ENCODE measurements at regions not wholly inside any gene's neighbourhood (a gene's known extent, or its start where the extent isn't known, plus 50 kb on each side); places are given as distances from the start of the nearest gene placed in this dataset.

DNA sequence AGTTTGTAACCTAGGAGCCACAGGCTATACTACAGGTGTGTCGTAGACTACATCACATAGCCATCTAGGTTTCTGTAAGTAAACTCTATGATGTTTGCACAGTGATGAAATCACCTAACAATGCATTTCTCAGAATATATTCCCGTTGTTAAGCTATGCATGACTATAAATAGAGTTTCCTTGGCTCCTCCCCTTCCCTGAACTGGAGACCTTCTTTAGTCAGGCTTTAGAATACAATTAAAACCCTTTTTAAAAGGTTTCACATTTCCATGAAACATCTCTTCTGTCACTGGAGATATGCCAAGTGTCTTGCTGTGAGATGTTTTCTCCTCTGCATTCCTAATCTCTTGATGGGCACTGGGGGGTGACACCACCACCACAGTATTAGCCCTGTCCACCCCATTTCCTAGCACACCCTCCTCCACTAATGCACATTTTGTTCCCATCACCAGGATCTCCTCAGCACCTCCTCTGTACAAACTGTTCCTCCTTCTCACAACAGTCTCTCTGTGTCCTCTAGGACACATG is 334.6 kb upstream of the CPEB2 start:
- no peak overlapping the region for H3K4me3 ChIP-seq (ENCODE audit: low read depth, low read length)
- TF ChIP-seq CTCF (IDR thresholded peaks at IDR 0.05; ENCODE audit: borderline replicate concordance, insufficient read depth, low read depth, low read length): no peak

GRCh38 chr4:14668296-14668695 is 334.0 kb upstream of the CPEB2 start:
- TF ChIP-seq CTCF (IDR thresholded peaks at IDR 0.05; ENCODE audit: borderline replicate concordance, insufficient read depth, low read depth, low read length): no peak
- no peak overlapping the region for H3K4me3 ChIP-seq (ENCODE audit: low read depth, low read length)

DNA sequence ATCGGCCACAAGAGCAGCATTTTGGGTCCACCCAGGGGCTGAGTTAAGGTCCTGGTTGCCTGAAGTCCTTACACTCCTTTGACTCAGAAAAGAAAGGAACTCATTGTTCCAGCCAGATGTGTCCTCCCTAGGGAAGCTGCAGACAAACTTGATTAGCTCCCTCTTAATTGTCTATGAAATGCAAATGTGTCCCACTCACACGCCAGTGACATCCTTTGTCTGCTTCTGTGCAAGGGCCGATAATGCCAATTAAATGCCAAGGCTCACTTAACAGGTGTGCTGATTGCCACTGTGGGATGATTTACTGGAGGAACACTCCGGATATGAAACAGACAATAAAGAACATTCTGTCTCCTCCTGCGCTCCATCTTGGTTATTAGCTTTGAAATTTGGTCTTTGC is 332.9 kb upstream of the CPEB2 start:
- H3K4me3 ChIP-seq (ENCODE audit: low read depth, low read length): no peak overlapping the region
- TF ChIP-seq CTCF (IDR thresholded peaks at IDR 0.05; ENCODE audit: borderline replicate concordance, insufficient read depth, low read depth, low read length): no peak

DNA sequence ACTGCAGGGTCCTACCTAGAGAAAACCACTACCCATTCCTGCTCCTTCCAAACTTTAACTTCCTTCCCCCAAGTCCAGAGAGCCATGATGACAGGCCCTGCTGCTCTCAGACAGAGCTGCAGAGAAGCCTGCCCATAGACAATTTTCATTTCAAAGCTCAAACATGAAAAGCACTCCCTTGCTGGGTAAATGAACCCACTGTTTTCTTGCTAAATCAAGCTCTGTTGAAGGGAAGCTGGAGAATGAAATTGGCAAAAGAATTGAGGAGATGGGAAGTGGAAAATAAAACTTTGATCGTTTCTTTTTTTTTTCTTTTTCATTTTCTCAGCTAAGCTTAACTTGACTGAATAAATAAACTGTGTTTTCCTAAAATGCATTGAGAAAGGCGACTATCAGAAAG is 331.1 kb upstream of the CPEB2 start:
- TF ChIP-seq CTCF (IDR thresholded peaks at IDR 0.05; ENCODE audit: borderline replicate concordance, insufficient read depth, low read depth, low read length): no peak
- H3K4me3 ChIP-seq (ENCODE audit: low read depth, low read length): no peak overlapping the region

GRCh38 chr4:14675279-14675985 is 326.8 kb upstream of the CPEB2 start:
- H3K4me3 ChIP-seq (ENCODE audit: low read depth, low read length): no peak overlapping the region
- no peak for TF ChIP-seq CTCF (IDR thresholded peaks at IDR 0.05; ENCODE audit: borderline replicate concordance, insufficient read depth, low read depth, low read length)

- no peak for TF ChIP-seq CTCF (IDR thresholded peaks at IDR 0.05; ENCODE audit: borderline replicate concordance, insufficient read depth, low read depth, low read length)
- no peak overlapping the region for H3K4me3 ChIP-seq (ENCODE audit: low read depth, low read length)
Measured at GRCh38 chr4:14679906-14680305, 322.4 kb upstream of the CPEB2 start.

- H3K4me3 ChIP-seq (ENCODE audit: low read depth, low read length): no peak overlapping the region
Measured at GRCh38 chr4:14681330-14681729, 321.0 kb upstream of the CPEB2 start.

More at GRCh38 chr4:14681330-14681729, 321.0 kb upstream of the CPEB2 start:
- no peak for TF ChIP-seq CTCF (IDR thresholded peaks at IDR 0.05; ENCODE audit: borderline replicate concordance, insufficient read depth, low read depth, low read length)

Data from GM12875 (cell line).